GM19455 (cell line): ENCODE measurements at regions not wholly inside any gene's neighbourhood (a gene's known extent, or its start where the extent isn't known, plus 50 kb on each side); places are given as distances from the start of the nearest gene placed in this dataset.

ENCODE experiments used
- ATAC-seq: cut with Tn5 transposase; IDR thresholded peaks from one replicate; pipeline ENCODE4 v1.9.1; 2021; ENCODE audit not compliant: unreplicated experiment

DNA sequence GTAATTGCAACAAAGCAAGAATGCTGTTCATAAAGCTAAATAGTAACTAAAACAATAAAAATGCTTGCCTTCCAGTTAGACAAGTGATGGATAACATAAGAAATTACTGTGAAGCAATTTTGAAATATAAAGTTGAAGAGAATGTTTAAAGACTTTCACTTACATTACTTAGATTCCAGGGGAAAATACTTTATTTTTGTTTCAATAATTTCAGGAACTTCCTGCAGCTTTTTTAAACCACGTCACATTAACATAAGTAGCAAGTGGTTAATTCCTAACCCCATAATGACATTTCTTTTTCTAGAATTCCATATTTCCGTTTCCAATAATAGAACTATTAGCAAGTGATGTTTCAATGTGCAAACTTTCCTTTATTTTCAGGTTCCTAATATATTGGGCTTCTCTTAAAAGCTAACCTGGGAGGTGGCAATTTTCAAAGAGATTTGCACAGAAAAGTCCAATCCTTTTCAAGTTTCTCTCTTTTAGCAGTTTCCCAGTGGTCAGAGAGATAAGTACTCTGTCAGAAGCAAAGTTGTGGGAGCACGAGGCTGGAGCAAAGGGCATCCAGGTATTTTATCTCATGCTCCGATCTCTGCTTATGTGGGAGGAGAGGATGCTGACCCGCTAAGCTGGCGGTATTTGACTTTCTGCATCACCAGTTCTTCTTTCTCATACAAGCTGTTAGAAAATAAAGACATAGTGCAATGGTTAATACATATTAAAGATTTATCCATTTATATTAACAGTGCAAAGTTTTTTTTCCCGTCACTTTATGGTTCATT is 1025.3 kb downstream of the EFNB2 start:
- no peak for ATAC-seq

DNA sequence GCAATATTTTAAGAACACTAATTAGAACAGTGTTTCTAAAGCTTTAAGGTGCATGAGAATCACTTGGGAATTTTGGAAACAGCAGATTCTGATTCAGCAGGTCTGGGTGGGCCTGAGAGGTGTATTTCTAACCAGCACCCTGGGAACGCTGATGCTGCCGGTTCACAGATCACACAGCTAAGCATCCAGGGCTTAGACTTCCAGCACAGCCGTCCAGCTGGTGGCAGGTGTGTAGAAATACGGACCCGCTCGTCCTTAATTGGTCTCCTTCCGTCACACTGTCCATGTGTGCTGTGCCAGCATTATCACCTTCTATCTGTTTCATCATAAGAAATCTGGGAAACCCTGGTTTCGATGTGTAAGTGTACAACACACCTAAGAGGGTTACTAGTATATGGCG is 1029.0 kb downstream of the EFNB2 start:
- no peak for ATAC-seq

DNA sequence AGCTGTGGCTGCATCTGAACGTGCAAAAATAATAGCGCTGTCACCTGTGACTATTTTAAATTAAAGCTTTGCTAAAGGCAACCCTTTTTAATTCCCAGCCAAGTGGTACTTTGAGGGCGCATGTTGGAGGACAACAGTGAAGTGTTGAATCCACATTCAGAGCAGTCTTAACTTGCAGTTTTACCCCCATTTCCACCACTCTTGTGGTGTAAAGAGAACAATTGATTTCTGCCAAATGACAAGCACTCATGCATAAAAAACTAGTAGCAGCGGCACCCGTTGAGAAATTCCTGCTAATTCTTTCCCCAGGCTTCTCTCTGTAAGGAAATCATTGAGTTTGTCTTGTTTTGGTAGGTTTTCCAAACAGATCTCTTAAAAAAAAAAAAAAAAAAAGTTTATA is 1033.3 kb downstream of the EFNB2 start:
- no peak for ATAC-seq

DNA sequence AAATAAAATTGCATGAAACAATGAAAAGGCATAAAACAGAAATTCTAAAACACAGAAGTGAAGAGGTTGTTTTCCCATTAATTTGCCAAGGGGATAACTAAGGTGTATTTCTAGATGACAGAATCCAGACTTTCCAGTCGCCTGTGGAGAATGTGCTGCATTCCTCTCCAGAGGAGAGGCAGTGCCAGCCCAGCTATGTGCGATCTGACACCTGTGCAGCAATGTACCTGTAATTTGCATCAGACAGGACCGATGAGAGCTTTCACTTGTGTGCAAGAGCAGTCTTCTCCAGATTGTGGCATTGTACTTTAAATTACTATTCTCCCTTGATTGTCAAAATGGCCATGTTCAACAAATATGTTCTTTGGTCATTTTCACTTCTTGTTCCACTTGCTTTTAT is 1037.9 kb downstream of the EFNB2 start:
- ATAC-seq = no peak

DNA sequence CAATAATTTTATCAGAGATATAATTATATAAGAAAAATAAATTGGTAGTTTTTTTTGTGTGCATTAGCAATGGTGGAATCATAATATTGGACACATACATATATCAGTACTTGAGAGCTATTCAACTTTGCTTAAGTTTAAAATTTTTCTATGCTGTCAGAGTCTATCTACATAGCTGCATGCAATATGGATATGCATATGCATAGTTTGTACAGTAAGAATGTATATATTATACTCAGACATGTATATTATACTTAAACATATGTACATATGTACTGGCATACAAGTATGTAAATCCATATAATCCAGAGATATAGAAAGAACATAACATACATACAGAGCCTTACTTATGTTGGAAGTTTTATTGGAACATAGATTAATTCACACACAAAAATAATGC is 1043.2 kb downstream of the EFNB2 start:
- no peak for ATAC-seq

DNA sequence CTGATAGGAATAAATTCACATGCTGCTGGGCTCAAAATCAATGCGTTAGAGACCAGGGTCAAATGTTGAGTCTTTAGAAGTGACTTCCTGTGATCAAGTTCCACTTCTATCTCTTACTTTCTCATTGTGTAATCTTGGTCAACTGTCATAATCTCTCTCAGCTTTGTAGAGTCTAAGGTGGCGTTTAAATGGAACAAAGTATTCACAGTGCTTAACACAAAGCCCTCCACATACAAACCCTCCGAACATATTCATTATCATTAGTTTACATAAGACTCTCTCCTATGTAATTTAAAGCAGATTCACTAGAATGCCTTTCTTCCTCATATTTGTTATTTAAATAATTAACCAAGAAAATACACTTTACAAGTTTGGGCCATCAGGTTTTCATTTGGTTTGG is 1044.1 kb downstream of the EFNB2 start:
- ATAC-seq = no peak

DNA sequence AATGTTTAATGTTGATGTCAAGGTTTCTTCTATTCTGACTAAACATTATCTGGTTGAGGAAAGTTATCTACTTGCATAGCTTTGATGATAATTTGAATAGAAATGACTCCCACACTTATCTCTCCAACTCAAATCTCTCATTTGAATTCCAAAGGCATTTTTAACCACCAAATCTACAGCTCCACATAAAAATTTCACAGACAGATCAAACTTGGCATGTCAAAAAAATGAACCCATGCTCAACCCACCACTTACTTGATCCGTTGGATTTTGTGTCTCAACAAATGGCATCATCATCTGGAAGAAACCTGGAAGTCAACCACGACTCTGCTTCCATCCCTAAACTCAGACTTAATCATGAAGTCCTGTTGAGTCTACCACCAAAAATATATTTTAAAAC is 1050.4 kb downstream of the EFNB2 start:
- no peak for ATAC-seq

DNA sequence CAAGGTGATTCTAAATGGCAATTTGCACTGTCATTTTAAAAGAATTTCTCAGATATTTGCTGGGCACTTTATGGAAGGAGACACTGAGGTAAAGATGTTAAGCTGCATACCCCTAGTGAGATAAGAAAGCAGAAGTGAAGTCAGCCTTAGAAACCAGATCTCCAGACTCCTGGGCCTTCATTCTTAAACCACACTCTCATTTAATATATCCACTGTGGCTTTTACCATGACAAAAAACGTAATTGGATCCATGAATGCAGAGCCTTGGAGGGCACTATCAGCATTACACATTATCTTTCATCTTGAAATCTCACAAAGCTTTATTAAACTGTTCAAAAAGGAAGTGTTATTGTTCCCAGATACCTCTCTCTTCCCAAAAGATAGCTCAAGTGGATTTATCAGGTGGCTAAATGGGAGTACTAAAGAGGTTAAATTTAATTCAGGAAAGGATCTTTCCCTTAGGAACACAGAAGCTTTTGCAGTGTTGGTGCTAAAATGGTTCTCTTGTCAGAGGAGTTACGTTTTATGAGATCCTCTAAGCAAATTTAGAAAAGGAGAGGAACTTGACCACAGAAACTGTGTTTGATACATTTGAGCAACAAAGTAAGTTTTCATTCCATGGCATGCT is 1060.4 kb downstream of the EFNB2 start:
- ATAC-seq = no peak

DNA sequence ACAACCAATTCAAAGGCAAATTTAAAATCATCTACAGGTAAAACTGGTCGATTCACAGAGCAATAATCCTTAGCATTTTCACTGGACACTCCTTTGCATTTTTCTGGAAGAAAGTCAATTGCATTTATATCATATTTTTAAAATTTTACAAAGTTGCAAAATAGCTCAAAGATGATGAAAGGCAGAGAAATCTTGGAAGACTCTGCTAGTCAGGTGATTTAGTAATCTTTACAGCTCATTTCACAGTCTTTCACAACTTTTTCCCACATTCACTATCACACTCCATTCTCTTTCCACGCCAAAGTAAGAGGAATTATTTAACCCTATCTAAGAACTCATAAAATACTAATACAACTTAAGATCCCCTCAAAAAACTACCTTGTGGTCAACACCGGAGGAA is 1063.8 kb downstream of the EFNB2 start:
- ATAC-seq = no peak

DNA sequence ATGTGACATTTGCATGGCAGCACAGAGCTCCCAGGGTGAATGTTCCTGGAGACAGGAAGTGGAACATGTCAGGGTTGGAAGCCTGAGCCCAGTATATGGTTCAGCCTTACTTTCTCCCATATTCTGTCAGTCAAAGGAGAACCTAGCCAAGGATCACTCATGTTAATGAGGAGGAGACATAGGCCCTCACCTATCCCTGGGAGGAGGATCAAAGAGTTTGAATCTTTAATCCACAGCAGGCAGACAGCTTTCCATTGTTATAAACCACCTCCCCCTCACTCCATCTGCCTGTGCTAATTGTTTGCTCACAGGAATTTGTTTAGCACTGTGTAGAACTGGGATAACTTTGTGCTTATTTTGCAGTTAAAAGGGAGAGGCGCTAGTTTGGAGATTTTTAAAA is 1069.1 kb downstream of the EFNB2 start:
- ATAC-seq = no peak

DNA sequence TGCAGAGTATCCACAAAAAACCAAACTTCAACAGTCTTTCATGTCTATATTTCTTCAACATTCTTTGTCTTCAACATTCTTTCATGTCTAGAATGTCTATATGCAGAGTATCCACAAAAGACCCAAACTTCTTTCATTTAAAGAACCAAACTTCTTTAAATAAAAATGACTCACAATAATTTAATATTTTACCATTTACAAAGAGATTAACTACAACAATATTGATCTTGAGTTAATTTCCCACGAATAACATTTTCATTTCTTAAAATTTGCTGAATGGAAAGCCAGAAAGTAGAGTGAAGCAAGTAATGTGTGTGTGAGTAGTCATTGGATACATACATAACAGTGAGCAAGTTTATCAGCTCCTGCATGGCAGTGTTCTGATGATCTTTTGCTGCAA is 1069.7 kb downstream of the EFNB2 start, which contains the start of gene DAOA:
Gene DAOA, plus strand, starts transcription at position 301 of the 400 bp plus-strand sequence.
- no peak for ATAC-seq

DNA sequence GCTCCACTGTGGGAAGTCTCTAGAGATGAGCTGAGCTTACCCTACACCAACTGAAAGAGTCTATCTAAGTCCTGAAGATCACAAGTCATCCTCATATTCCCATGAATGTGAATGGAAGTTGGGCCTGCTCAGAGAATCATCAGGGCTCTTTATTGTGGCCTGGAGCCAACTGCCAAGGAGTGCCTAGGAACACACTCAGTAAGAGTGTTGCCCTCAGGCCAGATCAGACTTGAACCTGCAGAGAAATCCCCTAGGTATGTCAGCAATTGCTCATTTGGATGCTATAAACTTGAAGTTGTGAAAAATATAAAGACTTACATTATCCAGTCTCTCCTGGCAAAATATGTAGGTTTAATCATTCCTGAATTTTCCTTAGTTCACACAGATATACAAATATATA is 1070.2 kb downstream of the EFNB2 start:
- ATAC-seq = no peak

DNA sequence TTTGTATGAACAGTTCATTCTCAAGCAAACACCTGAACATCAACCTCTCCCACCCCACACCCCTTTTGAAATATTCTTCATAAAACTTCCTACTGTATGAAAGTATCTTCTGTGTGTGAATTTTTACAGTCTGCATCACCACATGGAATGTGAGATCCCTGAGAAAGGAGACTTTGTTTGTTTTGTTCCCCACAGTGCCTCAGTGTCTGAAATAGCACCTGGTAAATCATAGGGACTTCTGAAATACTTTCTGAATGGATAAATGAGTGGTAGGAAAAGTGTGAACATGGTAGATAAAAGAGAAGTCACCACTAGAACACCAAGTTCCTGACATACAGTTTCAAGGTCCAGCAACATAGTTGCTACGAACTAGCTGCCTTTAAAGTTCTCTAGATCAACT is 1071.2 kb downstream of the EFNB2 start:
- no peak for ATAC-seq

DNA sequence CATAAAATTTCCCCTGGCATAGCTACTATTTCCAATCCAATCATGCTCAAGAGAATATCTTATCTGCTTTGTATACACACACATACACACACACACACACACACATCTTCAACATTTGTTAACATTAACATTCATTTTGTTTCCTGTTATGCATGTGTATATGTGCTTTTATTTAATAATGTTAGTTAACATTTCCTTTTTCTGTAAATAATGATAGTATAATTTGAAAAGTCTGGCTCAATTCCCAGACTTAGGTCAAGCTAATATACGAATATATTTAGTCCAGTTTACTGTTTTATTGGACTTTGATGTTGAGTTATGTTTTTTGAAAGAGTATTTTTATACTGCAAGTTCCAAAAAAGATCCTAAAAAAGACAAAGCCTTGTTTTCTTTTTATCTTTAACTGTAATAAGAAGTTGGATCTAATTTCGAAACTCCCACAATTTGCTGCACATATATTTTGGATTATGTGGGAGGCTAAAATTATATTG is 1072.4 kb downstream of the EFNB2 start:
- no peak for ATAC-seq

DNA sequence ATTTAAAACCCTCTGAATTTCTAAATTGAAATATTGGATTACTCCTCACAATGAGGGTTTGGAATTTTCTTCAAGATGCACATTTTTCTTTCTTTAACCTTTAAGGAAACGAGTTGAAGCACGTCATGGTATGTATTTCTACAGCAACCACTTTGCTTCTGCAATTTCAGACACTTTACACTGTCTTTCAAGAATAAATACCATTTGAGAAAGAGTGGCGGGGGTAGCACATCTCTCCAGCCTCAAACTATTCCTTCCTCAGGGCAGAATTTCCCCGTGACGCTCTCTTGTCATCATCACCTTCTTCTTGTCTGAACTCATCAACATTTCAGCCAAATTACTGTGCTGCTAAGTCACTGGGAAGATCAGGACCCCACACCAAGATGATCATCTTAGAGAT is 1073.4 kb downstream of the EFNB2 start:
- ATAC-seq = no peak

DNA sequence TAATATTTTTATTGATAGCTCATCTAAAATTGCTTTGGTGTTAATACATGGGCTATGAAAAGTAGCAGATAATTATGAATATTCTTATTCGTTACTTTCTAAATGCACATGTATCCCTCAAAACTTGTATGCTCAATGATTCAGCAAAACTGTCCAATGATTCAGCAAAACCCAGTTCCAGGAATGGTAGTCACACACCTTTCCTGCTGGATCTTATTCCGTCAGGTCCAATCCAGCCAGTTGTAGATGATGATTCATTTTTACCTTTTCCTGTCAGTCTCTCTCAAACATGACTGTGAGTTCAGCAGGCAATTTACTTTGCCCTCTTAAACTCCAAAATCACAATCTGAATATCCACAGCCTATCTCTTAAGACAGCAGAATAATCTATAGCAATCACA is 1082.6 kb downstream of the EFNB2 start:
- ATAC-seq = no peak

DNA sequence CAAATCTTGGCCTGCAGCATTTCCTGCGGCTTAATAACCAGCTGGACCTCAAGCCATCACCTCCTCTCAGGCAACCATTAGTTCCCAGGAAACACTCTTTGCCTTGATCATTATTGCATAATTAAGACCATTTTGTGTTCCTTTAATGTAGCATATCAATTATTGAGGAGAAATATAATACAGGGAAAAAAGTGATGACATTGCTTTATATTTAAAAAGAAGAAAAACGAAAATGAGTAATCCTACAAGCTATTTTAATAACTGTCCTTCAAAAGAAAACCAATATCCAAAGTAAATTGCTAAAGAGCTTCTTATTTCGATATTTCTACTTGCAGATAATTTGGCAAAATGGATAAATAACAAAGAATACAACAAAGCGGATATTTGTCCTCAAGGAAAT is 1084.7 kb downstream of the EFNB2 start:
- ATAC-seq = no peak

DNA sequence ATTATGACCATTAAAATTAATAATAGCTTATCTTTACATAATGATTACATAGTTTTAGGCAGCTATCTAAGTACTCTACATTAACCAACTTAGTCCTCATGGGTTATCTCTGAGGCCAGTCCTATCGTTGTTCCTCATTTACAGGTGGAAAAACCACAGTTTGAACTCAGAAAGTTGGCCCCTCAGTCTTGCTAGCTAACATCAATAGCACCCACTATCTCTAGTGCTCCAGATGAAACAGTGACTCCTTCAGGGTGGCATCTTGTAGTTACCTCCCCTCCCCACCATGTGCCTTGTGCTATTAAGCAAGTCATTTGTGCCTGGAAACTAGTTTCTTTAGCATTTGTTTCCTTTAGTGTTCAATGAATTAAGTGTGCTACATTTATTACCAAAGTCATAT is 1086.7 kb downstream of the EFNB2 start:
- ATAC-seq = no peak

DNA sequence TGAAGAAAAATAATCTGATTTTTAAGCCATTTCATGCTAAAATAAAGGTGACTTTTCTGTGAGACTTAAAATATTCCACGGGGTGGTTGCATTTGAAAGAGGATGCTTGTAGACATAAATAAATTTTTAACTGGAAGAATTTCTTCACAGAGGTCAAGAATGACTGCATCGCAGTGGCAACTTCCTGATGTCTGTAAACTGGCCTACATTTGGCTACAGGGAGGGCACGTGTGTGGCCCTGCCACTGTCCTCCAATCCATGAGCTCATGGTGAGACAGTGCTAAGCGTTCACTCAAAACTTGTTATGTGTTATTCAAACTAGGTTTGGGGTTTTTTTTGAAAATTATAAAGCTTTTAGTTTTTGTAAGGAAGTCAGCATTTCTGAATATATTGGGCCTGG is 1089.3 kb downstream of the EFNB2 start:
- ATAC-seq = no peak

DNA sequence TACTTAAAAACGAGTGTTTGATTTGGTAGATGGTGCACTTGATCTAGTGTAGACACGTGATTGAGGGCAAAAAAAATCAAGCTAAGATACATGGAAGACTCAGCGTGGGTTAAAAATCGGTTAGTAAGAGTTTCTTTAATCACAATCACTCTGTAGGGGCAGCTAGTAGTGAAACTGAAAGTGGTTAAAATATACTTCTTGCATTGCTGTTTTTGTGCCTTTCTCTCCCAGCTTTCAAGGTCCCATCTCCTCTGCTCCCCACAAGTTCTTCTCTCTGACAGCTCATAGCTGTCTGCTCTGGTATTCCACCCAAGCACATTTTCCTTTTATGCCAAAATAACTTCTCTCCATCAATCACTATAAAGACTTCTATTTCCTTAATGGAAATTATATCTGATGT is 1089.7 kb downstream of the EFNB2 start:
- ATAC-seq = no peak

DNA sequence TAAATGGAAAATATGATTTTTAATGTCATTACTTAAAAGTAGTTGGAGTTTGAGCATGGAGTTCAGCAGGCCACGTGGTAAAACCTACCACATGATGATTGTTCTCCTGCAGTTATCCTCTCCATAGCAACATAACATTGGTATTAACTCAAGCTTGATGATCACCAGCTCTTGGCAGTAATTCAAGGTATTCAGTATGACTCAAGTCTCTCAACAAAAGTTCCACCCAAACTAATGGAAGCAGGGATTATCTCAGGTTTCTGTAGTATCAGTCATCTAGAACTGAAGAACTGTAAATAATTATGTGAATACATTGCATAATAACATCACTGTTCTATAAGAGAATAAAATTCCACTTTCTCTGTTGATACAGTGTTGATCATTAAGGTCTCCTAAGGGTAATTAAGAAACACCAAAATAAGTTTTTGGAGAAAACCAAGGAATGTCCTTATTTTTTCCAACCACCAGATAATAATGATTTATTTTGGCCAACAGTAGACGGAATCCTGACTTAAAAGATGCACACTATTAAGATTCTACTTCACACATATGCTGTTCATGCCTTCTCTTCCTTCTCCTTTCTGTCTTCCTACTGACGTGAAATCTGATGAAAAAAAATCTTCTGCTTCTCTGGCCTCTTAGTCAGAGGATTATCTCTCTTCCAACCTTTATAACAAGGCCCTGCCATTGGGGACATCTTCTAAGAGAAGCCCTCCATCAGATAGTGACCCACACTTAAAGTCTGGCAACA is 1092.3 kb downstream of the EFNB2 start:
- no peak for ATAC-seq

DNA sequence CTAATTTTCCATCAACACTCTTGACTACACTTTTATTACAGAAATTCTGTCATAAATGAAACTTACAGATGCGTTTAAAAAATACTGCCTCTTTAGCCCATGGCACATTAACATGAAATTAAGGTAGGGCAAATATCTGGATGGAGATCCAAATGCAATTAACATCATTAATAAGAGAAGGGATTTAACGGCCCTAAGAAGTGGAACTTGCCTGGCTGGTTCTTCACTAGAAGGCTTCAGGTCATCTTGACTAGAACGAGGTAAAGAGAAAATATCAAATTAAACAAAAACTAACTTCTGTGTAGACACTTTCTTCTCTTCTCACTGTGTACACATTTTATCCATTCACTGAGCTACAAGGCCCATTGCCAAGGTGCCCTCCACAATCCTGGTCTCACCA is 1093.4 kb downstream of the EFNB2 start:
- ATAC-seq = no peak
